K562 (cell line): ENCODE measurements at regions not wholly inside any gene's neighbourhood (a gene's known extent, or its start where the extent isn't known, plus 50 kb on each side); places are given as distances from the start of the nearest gene placed in this dataset.

Source experiments
- ATAC-seq: fragments of 200-7000 bp; cut with Tn5 transposase; 3 replicates; pipeline ENCODE4 v1.9.1; 2020; ENCODE audit warnings: moderate library complexity
- BruUV-seq: library from RNA; stranded (reverse); fragments of 400-500 nt; replicated peaks from 2 replicates; lab custom pipeline; 2021; lab: Mats Ljungman, UMichigan
- CTCF ChIA-PET: fragments of 300-600 bp; formaldehyde crosslinking; extraction: SDS; loops from one replicate; lab custom pipeline; 2021; ENCODE audit warnings: low intra/inter-chr PET ratio; lab: Yijun Ruan, JAX
- POLR2A ChIA-PET: fragments of 300-600, 350-650 bp; sonication (Branson Sonifier 250); formaldehyde crosslinking; extraction: SDS; loops from one replicate; lab custom pipeline; 2021; ENCODE audit warnings: antibody characterized with exemption, inconsistent platforms; lab: Yijun Ruan, JAX
- DNase-seq, 4 experiments: peaks; one replicate each; pipeline versions ENCODE4 v3.0.0 to v3.0.0-alpha.2; 2011 to 2018; ENCODE audit warnings: low spot score in 3 of 4, mixed read lengths in 3 of 4; ENCODE audit errors: extremely low read depth in 1 of 4
- FAIRE-seq: peaks from 2 replicates; lab custom pipeline; 2011; peaks lifted over from hg19 to GRCh38; lab: Jason Lieb, UNC
- H2AFZ ChIP-seq: 2 replicates; pipeline ENCODE4 v1.6.0; 2011; ENCODE audit warnings: low read depth, low read length, control low read depth, inconsistent platforms
- H3K27ac ChIP-seq: fragments of 200-600 bp; 3 replicates; pipeline ENCODE4 v1.8.0; 2011; ENCODE audit warnings: low read depth, mild to moderate bottlenecking, control low read depth, inconsistent platforms, low read length, moderate library complexity, mixed read lengths; ENCODE audit errors: extremely low read depth
- H3K27me3 ChIP-seq, 2 experiments: fragments of 300-600 bp in 1 of 2; 2 replicates in 1 of 2; 3 replicates in 1 of 2; pipeline versions ENCODE4 v1.6.0 to v1.8.0; 2011; ENCODE audit warnings: inconsistent platforms in 2 of 2, low read length in 2 of 2, mild to moderate bottlenecking in 1 of 2, mixed read lengths in 1 of 2, moderate library complexity in 1 of 2; ENCODE audit not compliant: control insufficient read depth in 2 of 2, insufficient read depth in 2 of 2
- H3K36me3 ChIP-seq: fragments of 300-600 bp; 3 replicates; pipeline ENCODE4 v1.8.0; 2011; ENCODE audit warnings: mild to moderate bottlenecking, low read length, inconsistent platforms; ENCODE audit not compliant: control insufficient read depth, insufficient read depth
- H3K4me1 ChIP-seq, 2 experiments: fragments of 200-600 bp in 1 of 2; replicated peaks in 1 of 2; 2 replicates in 1 of 2; 3 replicates in 1 of 2; pipeline versions ENCODE4 v1.5.1 to v1.8.0; 2011; ENCODE audit warnings: inconsistent platforms in 2 of 2, low read length in 2 of 2, mild to moderate bottlenecking in 1 of 2, mixed read lengths in 1 of 2, moderate library complexity in 1 of 2; ENCODE audit not compliant: control insufficient read depth in 2 of 2, insufficient read depth in 2 of 2
- H3K4me2 ChIP-seq: 2 replicates; pipeline ENCODE4 v1.6.1; 2011; ENCODE audit warnings: low read length, control low read depth, inconsistent platforms, mixed read lengths; ENCODE audit not compliant: insufficient read depth
- H3K4me3 ChIP-seq: fragments of 200-600 bp; sonication (generic), shearing (Covaris generic); 2 replicates; pipeline ENCODE4 v1.5.1; 2016; ENCODE audit warnings: control low read depth, inconsistent platforms
- H3K79me2 ChIP-seq: fragments of 200-600 bp; 3 replicates; pipeline ENCODE4 v1.8.0; 2011; ENCODE audit warnings: low read length, inconsistent platforms; ENCODE audit not compliant: control insufficient read depth, insufficient read depth
- H3K9ac ChIP-seq, 2 experiments: 2 replicates each; pipeline versions ENCODE4 v1.6.0 to v1.6.1; 2011; ENCODE audit warnings: low read depth in 2 of 2, low read length in 2 of 2, control low read depth in 1 of 2, inconsistent platforms in 1 of 2, mild to moderate bottlenecking in 1 of 2, mixed read lengths in 1 of 2; ENCODE audit not compliant: insufficient read depth in 1 of 2
- H3K9me1 ChIP-seq: one replicate; pipeline ENCODE4 v1.6.0; 2011; ENCODE audit warnings: inconsistent platforms, mild to moderate bottlenecking, low read length, moderate library complexity; ENCODE audit not compliant: control insufficient read depth, insufficient read depth
- H3K9me3 ChIP-seq: replicated peaks from 2 replicates; pipeline ENCODE4 v1.5.1; 2011; ENCODE audit warnings: low read depth, low read length, inconsistent platforms; ENCODE audit not compliant: control insufficient read depth, insufficient read depth
- H4K20me1 ChIP-seq: replicated peaks from 2 replicates; pipeline ENCODE4 v1.6.1; 2011; ENCODE audit warnings: low read length, inconsistent platforms, mixed read lengths; ENCODE audit not compliant: control insufficient read depth, insufficient read depth
- ATF7 ChIP-seq: fragments of 450-650 bp; IDR thresholded peaks from 2 replicates; pipeline ENCODE4 v1.7.1; 2014; ENCODE audit warnings: mild to moderate bottlenecking, moderate library complexity
- CBFA2T3 ChIP-seq: fragments of 450-650 bp; IDR thresholded peaks from 2 replicates; pipeline ENCODE4 v1.6.1; 2017
- CCNT2 ChIP-seq: IDR thresholded peaks from 2 replicates; pipeline ENCODE4 v1.6.1; 2011; ENCODE audit warnings: borderline replicate concordance, low read depth, mild to moderate bottlenecking, moderate library complexity, mixed read lengths, low read length; ENCODE audit not compliant: insufficient read length; ENCODE audit errors: extremely low read depth
- CTBP1 ChIP-seq: fragments of 450-650 bp; IDR thresholded peaks from 2 replicates; pipeline ENCODE4 v1.6.1; 2016; ENCODE audit warnings: borderline replicate concordance
- DMBX1 ChIP-seq: fragments of 250-450 bp; sonication (Bioruptor Pico); IDR thresholded peaks from 2 replicates; pipeline ENCODE4 v1.8.0; 2022; ENCODE audit warnings: inconsistent platforms, mild to moderate bottlenecking, moderate library complexity, borderline replicate concordance
- EP300 ChIP-seq: IDR thresholded peaks from 2 replicates; pipeline ENCODE4 v1.6.1; 2012; ENCODE audit warnings: low read length, improper control_type of control experiment
- FOSL1 ChIP-seq: fragments of 200-800 bp; sonication (Bioruptor generic); conservative IDR thresholded peaks from 2 replicates; pipeline ENCODE4 v1.6.1; 2016; ENCODE audit warnings: missing genetic modification characterization, missing compliant biosample characterization
- GABPB1 ChIP-seq: sonication (generic); formaldehyde crosslinking; IDR thresholded peaks from 2 replicates; pipeline ENCODE4 v1.8.0; 2022; ENCODE audit warnings: mild to moderate bottlenecking, missing genetic modification reagents
- HMGN3 ChIP-seq: IDR thresholded peaks from 2 replicates; pipeline ENCODE4 v1.6.1; 2011; ENCODE audit warnings: borderline replicate concordance, low read depth, mild to moderate bottlenecking, mixed read lengths, low read length; ENCODE audit not compliant: insufficient read length; ENCODE audit errors: extremely low read depth
- KDM1A ChIP-seq, 2 experiments: fragments of 450-650 bp; IDR thresholded peaks; 2 replicates each; pipeline ENCODE4 v1.6.1; 2016; ENCODE audit warnings: mild to moderate bottlenecking in 2 of 2
- KLF13 ChIP-seq: fragments of 450-650 bp; IDR thresholded peaks from 2 replicates; pipeline ENCODE4 v1.6.1; 2016; ENCODE audit warnings: missing genetic modification characterization, low read depth, mild to moderate bottlenecking, missing compliant biosample characterization, moderate library complexity, borderline replicate concordance
- MCM5 ChIP-seq: fragments of 450-650 bp; IDR thresholded peaks from 2 replicates; pipeline ENCODE4 v1.6.1; 2016; ENCODE audit warnings: low read depth
- MEIS2 ChIP-seq: fragments of 450-650 bp; IDR thresholded peaks from 2 replicates; pipeline ENCODE4 v1.6.1; 2014; ENCODE audit warnings: mild to moderate bottlenecking; ENCODE audit not compliant: partially characterized antibody
- MTA2 ChIP-seq: fragments of 450-650 bp; IDR thresholded peaks from 2 replicates; pipeline ENCODE4 v1.6.1; 2016; ENCODE audit warnings: low read depth
- MTF1 ChIP-seq: fragments of 250-450 bp; sonication (Bioruptor Pico); IDR thresholded peaks from 2 replicates; pipeline ENCODE4 v1.9.0; 2021; ENCODE audit warnings: moderate library complexity, mild to moderate bottlenecking, inconsistent platforms, borderline replicate concordance
- PYGO2 ChIP-seq: fragments of 450-650 bp; IDR thresholded peaks from 2 replicates; pipeline ENCODE4 v1.6.1; 2016; ENCODE audit warnings: mild to moderate bottlenecking, missing genetic modification characterization, moderate library complexity, missing compliant biosample characterization
- RAD51 ChIP-seq: fragments of 450-650 bp; IDR thresholded peaks from 2 replicates; pipeline ENCODE4 v1.7.1; 2016; ENCODE audit warnings: low read depth, mild to moderate bottlenecking, borderline replicate concordance
- RHOXF2B ChIP-seq: fragments of 250-450 bp; sonication (Bioruptor Pico); conservative IDR thresholded peaks from 2 replicates; pipeline ENCODE4 v1.5.1; 2021
- SAP30 ChIP-seq: fragments of 200-600 bp; sonication (generic); IDR thresholded peaks from 2 replicates; pipeline ENCODE4 v1.6.1; 2012; ENCODE audit warnings: borderline replicate concordance, low read depth, mild to moderate bottlenecking, moderate library complexity, low read length, control low read depth, inconsistent platforms; ENCODE audit not compliant: insufficient read depth, poor library complexity, severe bottlenecking
- YY1 ChIP-seq, 3 experiments: IDR thresholded peaks; 2 replicates each; pipeline ENCODE4 v1.6.1; 2011; ENCODE audit warnings: low read length in 2 of 3, mild to moderate bottlenecking in 2 of 3, moderate library complexity in 2 of 3, borderline replicate concordance in 1 of 3, control low read depth in 1 of 3, low read depth in 1 of 3; ENCODE audit not compliant: insufficient read depth in 3 of 3, insufficient replicate concordance in 2 of 3, control insufficient read depth in 1 of 3, insufficient read length in 1 of 3; ENCODE audit errors: extremely low read depth in 1 of 3
- ZNF253 ChIP-seq: fragments of 250-450 bp; sonication (Bioruptor Pico); conservative IDR thresholded peaks from 2 replicates; pipeline ENCODE4 v1.6.1; 2021; ENCODE audit warnings: mild to moderate bottlenecking
- ZNF695 ChIP-seq: fragments of 450-650 bp; formaldehyde crosslinking; IDR thresholded peaks from 2 replicates; pipeline ENCODE4 v1.4.0; 2020; ENCODE audit warnings: mild to moderate bottlenecking, moderate library complexity
- WGBS: fragments of 100-300 bp; shearing (Covaris generic); methylation state at CpG from one replicate; pipeline ENCODE4 v1.1.6; 2016; ENCODE audit warnings: low coverage, mixed read lengths; ENCODE audit not compliant: insufficient coverage; ENCODE audit errors: missing lambda C conversion rate; 5-methylcytosine and 5-hydroxymethylcytosine counted together
- in situ Hi-C: fragments of 300-500 bp; cut with MboI; formaldehyde crosslinking; loops from 4 replicates; pipeline ENCODE4 v1.15.0; 2018; ENCODE audit warnings: inconsistent platforms, mixed read lengths
- intact Hi-C: fragments of 100-400 bp; cut with micrococcal nuclease; formaldehyde crosslinking; loops from 2 replicates; pipeline ENCODE4 v1.14.2; 2022
- TF ChIP-seq, protein P1 (sequence below): sonication (generic); formaldehyde crosslinking; IDR thresholded peaks from 2 replicates; pipeline ENCODE4 v1.9.0; 2022; ENCODE audit warnings: mild to moderate bottlenecking, missing genetic modification reagents

DNA sequence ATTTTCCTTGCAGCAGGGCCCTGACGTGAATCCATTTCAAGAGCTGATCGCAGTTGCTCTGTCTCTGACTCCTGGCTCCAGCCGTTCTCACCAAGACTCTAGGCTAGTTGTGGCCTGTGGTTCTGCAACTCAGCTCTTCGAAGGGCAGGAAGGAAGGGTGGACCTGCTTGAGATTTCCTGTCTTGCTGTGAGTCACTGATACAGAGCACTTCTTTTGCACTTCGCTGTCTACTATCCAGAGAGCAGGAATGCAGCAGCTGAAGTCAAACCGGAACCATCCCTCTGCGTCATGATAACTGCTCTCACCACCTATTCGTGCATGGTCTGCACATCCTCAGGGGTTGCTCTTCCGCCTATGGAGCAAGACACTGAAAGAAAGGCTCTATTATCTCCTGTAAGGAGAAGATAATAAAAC is 59.7 kb downstream of the RAP2B start:
- Histone ChIP-seq H3K4me1 (peaks cover 0 to 15% of the 10 kb centered on the region in 2 experiments; a peak in 2 of 5 replicates), H3K4me2 (peak overlapping the region; percentile 63), H3K4me3 (no peak overlapping the region), H2AFZ (peak overlapping the region; percentile 83), H3K27me3 (no peaks in the 10 kb centered on the region), H3K9ac (peak overlapping the region; percentile 45 to 81; a peak in 3 of 4 replicates), H3K9me1 (no peaks in the 10 kb centered on the region), H3K27ac (peak overlapping the region; percentile 74), H3K9me3 (no peaks in the 10 kb centered on the region), H3K36me3 (no peaks in the 10 kb centered on the region), H3K79me2 (no peaks in the 10 kb centered on the region), H4K20me1 (no peaks in the 10 kb centered on the region)
- POLR2A ChIA-PET: interaction anchor here (0.7 to 1.5 kb wide), 4 partner anchors 9 to 74 kb away, joined by 3 to 4 read pairs (median 4); no protein-coding TSS in a partner anchor
- CTCF ChIA-PET: no interaction called here
- DNase-seq (peak; percentile 23 to 90 (median 56)), ATAC-seq (peak; percentile 98), FAIRE-seq (peak; percentile 98)
- intact Hi-C loops (loop anchor here (5.0 kb wide), 2 partner anchors 54 to 71 kb away; no protein-coding TSS in a partner anchor), in situ Hi-C loops (no loop called here)
- no TSS peak for BruUV-seq
- WGBS: under 1% methylated on average over 9 of the region's 9 CpGs
- TF ChIP-seq PYGO2 (tag): no peak
- peak in 1 of 3 experiments; percentile 3 for TF ChIP-seq YY1 (IDR thresholded peaks at IDR 0.05; ENCODE audit: borderline replicate concordance in 1 of 3, control insufficient read depth in 1 of 3, extremely low read depth in 1 of 3, insufficient read depth in 3 of 3, insufficient read length in 1 of 3, insufficient replicate concordance in 2 of 3, low read depth in 1 of 3, low read length in 2 of 3)
- no peak; the same call in 1 of the 2 replicates for TF ChIP-seq RAD51
- TF ChIP-seq EP300: peak; percentile 78
- peak; percentile 35 for TF ChIP-seq MEIS2
- TF ChIP-seq MTA2: peak; percentile 25; the same call in 1 of the 2 replicates
- TF ChIP-seq HMGN3: no peak
- TF ChIP-seq SAP30: no peak
- peak; percentile 24 to 72; a peak in 3 of 4 replicates for TF ChIP-seq KDM1A (IDR thresholded peaks at IDR 0.05)
- TF ChIP-seq KLF13 (tag): no peak
- peak; percentile 50; the same call in 1 of the 2 replicates for TF ChIP-seq ATF7
- no peak for TF ChIP-seq MTF1
- TF ChIP-seq CCNT2: peak; percentile 66
- peak; percentile 73; the same call in 1 of the 2 replicates for TF ChIP-seq DMBX1
- peak; percentile 89 for TF ChIP-seq CBFA2T3
- peak; percentile 87 for TF ChIP-seq FOSL1
- TF ChIP-seq, protein P1, sequence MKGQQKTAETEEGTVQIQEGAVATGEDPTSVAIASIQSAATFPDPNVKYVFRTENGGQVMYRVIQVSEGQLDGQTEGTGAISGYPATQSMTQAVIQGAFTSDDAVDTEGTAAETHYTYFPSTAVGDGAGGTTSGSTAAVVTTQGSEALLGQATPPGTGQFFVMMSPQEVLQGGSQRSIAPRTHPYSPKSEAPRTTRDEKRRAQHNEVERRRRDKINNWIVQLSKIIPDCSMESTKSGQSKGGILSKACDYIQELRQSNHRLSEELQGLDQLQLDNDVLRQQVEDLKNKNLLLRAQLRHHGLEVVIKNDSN (CRISPR knock-in tag): no peak
- no peak for TF ChIP-seq ZNF695 (CRISPR knock-in tag)
- no peak for TF ChIP-seq RHOXF2B (CRISPR knock-in tag)
- TF ChIP-seq ZNF253 (CRISPR knock-in tag): no peak
- TF ChIP-seq CTBP1: peak; percentile 90
- no peak for TF ChIP-seq MCM5
- TF ChIP-seq GABPB1: peak; percentile 71
